NCI-H2227 (cell line): ENCODE measurements at regions not wholly inside any gene's neighbourhood (a gene's known extent, or its start where the extent isn't known, plus 50 kb on each side); places are given as distances from the start of the nearest gene placed in this dataset.

Source experiments
- DNase-seq: peaks from one replicate; lab custom pipeline; 2025; ENCODE audit not compliant: unreplicated experiment; lab: John Stamatoyannopoulos, UW

GRCh38 chr4:108223313-108223712, 54.6 kb upstream of the LEF1 start:
- DNase-seq: no peak

- DNase-seq: no peak
These were observed 51.3 kb upstream of the LEF1 start for GRCh38 chr4:108219998-108220397.
